ENCODE measurements at regions not wholly inside any gene's neighbourhood (a gene's known extent, or its start where the extent isn't known, plus 50 kb on each side); places are given as distances from the start of the nearest gene placed in this dataset.

GRCh38 chr5:3393122-3393919 is 202.3 kb upstream of the IRX1 start:
- DNase-seq, result no peak

- no peak for DNase-seq
These were observed 203.2 kb upstream of the IRX1 start for GRCh38 chr5:3392306-3392939.

GRCh38 chr5:3391210-3391609 is 204.4 kb upstream of the IRX1 start:
- no peak for DNase-seq

GRCh38 chr5:3389471-3390026 is 206.1 kb upstream of the IRX1 start:
- no peak for DNase-seq

- DNase-seq, result no peak
These were observed 209.0 kb upstream of the IRX1 start for GRCh38 chr5:3386637-3387036.

GRCh38 chr5:3385991-3386519 is 209.6 kb upstream of the IRX1 start:
- no peak for DNase-seq

- no peak for DNase-seq
These were observed 211.1 kb upstream of the IRX1 start for GRCh38 chr5:3384531-3384930.

- no peak for DNase-seq
These were observed 212.8 kb upstream of the IRX1 start for GRCh38 chr5:3382782-3383181.

- no peak for DNase-seq
These were observed 213.5 kb upstream of the IRX1 start for GRCh38 chr5:3382151-3382550.

GRCh38 chr5:3381206-3381825 is 214.3 kb upstream of the IRX1 start:
- no peak for DNase-seq

GRCh38 chr5:3380689-3381088 is 214.9 kb upstream of the IRX1 start:
- no peak for DNase-seq

- no peak for DNase-seq
These were observed 217.8 kb upstream of the IRX1 start for GRCh38 chr5:3377831-3378230.

- no peak for DNase-seq
These were observed 218.5 kb upstream of the IRX1 start for GRCh38 chr5:3377176-3377575.

- DNase-seq, result no peak
These were observed 219.0 kb upstream of the IRX1 start for GRCh38 chr5:3376611-3377010.

- no peak for DNase-seq
These were observed 219.9 kb upstream of the IRX1 start for GRCh38 chr5:3375586-3376311.

- no peak for DNase-seq
These were observed 222.2 kb upstream of the IRX1 start for GRCh38 chr5:3373391-3373790.

GRCh38 chr5:3372289-3372688 is 223.3 kb upstream of the IRX1 start:
- DNase-seq, result no peak

GRCh38 chr5:3365501-3366215 is 230.0 kb upstream of the IRX1 start:
- no peak for DNase-seq

- DNase-seq, result no peak
These were observed 230.7 kb upstream of the IRX1 start for GRCh38 chr5:3364941-3365340.

GRCh38 chr5:3364433-3364832 is 231.2 kb upstream of the IRX1 start:
- no peak for DNase-seq

- DNase-seq, result no peak
These were observed 233.1 kb upstream of the IRX1 start for GRCh38 chr5:3362606-3362910.

GRCh38 chr5:3361811-3362605 is 233.6 kb upstream of the IRX1 start:
- DNase-seq, result no peak

Data from NCI-H1417 treated with DMSO at 0.1 percent for 48 hours (cell line).